NT2/D1 (cell line): ENCODE measurements at regions not wholly inside any gene's neighbourhood (a gene's known extent, or its start where the extent isn't known, plus 50 kb on each side); places are given as distances from the start of the nearest gene placed in this dataset.

Source experiments
- SUZ12 ChIP-seq: IDR thresholded peaks from 2 replicates; pipeline ENCODE4 v1.6.1; 2011; ENCODE audit not compliant: insufficient read length, insufficient read depth; ENCODE audit errors: extremely low read depth
- YY1 ChIP-seq: IDR thresholded peaks from 2 replicates; pipeline ENCODE4 v1.6.1; 2011; ENCODE audit not compliant: insufficient read length, insufficient read depth
- ZNF274 ChIP-seq: IDR thresholded peaks from 2 replicates; pipeline ENCODE4 v1.6.1; 2011; ENCODE audit warnings: mild to moderate bottlenecking, low read depth, low read length

DNA sequence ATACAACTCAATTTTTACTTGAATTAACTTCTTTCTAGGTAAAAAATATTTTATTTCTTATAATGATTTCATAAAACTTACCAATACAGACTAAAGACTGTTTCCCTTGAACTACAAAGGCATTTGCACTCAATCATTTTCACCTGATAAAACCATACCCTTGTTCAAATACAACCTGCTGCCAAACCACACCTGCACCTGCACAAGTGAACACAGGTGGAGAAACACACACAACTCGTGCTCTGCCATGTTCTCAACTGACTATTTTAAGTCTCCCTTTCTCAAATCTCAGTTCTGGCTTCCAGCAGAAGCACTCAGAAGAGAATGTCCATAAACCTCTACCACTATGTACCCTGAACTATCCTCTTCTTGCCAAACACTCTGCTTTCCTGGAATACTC, 1892.1 kb downstream of the MAT2B start:
- no peak for TF ChIP-seq YY1
- no peak for TF ChIP-seq ZNF274
- no peak for TF ChIP-seq SUZ12
